GM13976 (cell line): ENCODE measurements at regions not wholly inside any gene's neighbourhood (a gene's known extent, or its start where the extent isn't known, plus 50 kb on each side); places are given as distances from the start of the nearest gene placed in this dataset.

Experiments used
- DNase-seq: peaks from one replicate; pipeline ENCODE4 v3.0.0; 2012; ENCODE audit warnings: low spot score
- CTCF ChIP-seq: IDR thresholded peaks from 2 replicates; pipeline ENCODE4 v1.5.1; 2012; ENCODE audit warnings: borderline replicate concordance, mild to moderate bottlenecking; ENCODE audit not compliant: insufficient read depth; ENCODE audit errors: extremely low read depth, missing control alignments, control extremely low read depth
- in situ Hi-C: fragments of 300-500 bp; cut with MboI; formaldehyde crosslinking; loops from one replicate; pipeline ENCODE4 v1.12.0; 2022; ENCODE audit warnings: low sequenced_read_pairs, mixed read lengths, inconsistent platforms; ENCODE audit not compliant: unreplicated experiment

- DNase-seq: no peak
- no peak for TF ChIP-seq CTCF
- in situ Hi-C loops: no loop called here
Measured at GRCh38 chr13:40215747-40216146, 450.7 kb downstream of the FOXO1 start.

DNA sequence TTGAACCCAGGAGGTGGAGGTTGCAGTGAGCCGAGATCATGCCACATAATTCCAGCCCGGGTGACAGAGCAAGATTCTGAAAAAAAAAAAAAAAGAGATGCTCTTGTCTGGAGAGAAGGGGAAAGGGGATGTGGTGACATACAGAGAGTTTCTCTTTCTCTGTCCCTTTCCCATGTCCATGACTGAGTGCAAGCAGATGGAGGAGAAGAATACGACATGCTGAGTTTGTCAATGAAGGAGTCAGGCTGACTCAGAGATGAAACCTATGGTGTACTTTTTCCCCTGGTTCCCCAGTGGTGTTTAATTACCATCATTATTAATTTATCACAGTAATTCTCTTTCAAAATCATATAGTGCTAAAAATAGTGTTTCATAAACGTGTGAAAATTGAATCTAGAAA, 448.8 kb downstream of the FOXO1 start:
- in situ Hi-C loops: no loop called here
- DNase-seq: no peak
- no peak for TF ChIP-seq CTCF

DNA sequence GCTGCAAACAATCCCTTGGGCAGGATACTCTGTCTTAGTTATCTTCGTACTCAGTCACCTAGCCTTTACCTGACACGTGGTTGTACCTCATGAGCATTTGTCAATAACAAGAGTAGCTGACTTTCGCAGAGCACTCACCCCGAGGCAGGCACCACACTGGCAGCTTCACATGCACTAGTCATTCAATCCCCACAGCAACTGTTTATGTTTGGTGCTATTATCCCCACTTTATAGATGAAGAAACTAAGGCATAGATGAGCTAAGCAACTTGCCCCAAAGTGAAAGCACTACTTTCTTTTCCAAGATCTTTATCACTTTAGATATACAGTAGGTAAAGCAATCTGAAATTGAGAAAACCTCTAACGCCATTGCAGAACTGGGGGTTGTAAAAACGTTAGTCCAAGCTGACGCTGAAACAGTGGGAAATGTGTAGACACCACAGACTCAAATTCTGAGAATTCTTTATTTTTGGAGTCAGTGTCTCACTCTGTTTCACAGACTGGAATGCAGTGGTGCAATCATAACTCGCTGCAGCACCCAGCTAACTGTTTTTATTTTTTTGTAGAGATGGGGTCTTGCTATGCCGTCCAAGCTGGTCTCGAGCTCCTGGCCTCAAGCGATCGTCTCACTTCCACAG, 446.0 kb downstream of the FOXO1 start:
- DNase-seq: no peak
- in situ Hi-C loops: no loop called here
- no peak for TF ChIP-seq CTCF

DNA sequence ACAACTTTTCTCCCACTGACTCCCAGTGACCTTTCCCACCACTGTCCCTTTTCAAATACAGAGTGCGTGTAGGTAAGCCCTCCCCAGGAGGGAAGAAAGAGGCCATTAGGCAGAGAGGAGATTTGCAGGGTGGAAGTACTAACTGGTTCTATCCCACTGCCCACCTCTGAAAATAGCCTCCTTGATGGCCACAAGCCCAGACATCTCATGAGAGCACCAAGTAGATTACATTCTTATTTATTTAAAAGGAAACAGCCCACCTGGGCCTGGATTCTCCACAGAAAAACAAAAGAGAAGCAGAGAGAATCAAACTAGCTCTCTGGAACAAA, 445.3 kb downstream of the FOXO1 start:
- no peak for DNase-seq
- TF ChIP-seq CTCF: no peak
- in situ Hi-C loops: no loop called here

- DNase-seq: no peak
- no peak for TF ChIP-seq CTCF
- in situ Hi-C loops: no loop called here
Measured at GRCh38 chr13:40221460-40222201, 444.8 kb downstream of the FOXO1 start.

- no peak for TF ChIP-seq CTCF
- in situ Hi-C loops: no loop called here
Measured at GRCh38 chr13:40223585-40223984, 442.9 kb downstream of the FOXO1 start.

More at GRCh38 chr13:40223585-40223984, 442.9 kb downstream of the FOXO1 start:
- no peak for DNase-seq
